Esophagus squamous epithelium (tissue), 4 donors: ENCODE measurements at regions not wholly inside any gene's neighbourhood (a gene's known extent, or its start where the extent isn't known, plus 50 kb on each side); places are given as distances from the start of the nearest gene placed in this dataset.

Experiments used
- CTCF ChIP-seq, 6 experiments: fragments of 450-650 bp in 4 of 6; fragments of 200-600 bp in 2 of 6; sonication (generic) in 2 of 6; IDR thresholded peaks; one replicate each; pipeline ENCODE4 v1.5.1; 2016 to 2019; ENCODE audit warnings: antibody characterized with exemption in 6 of 6, mild to moderate bottlenecking in 4 of 6, moderate library complexity in 4 of 6
- POLR2A ChIP-seq, 4 donors: fragments of 450-650 bp; IDR thresholded peaks; one replicate each; pipeline ENCODE4 v1.6.1; 2017; ENCODE audit warnings: antibody characterized with exemption in 4 of 4, mild to moderate bottlenecking in 4 of 4, moderate library complexity in 3 of 4

GRCh38 chr9:116102596-116102995, 51.0 kb upstream of the PAPPA start:
- TF ChIP-seq CTCF (IDR thresholded peaks at IDR 0.05), result no peak
- TF ChIP-seq POLR2A (IDR thresholded peaks at IDR 0.05), result no peak
